Right atrium auricular region (tissue), 2 donors: ENCODE measurements at regions not wholly inside any gene's neighbourhood (a gene's known extent, or its start where the extent isn't known, plus 50 kb on each side); places are given as distances from the start of the nearest gene placed in this dataset.

Experiments
- DNase-seq: peaks from one replicate; pipeline ENCODE4 v3.0.0-alpha.2; 2019; ENCODE audit warnings: low spot score
- H3K27ac ChIP-seq, 2 donors: fragments of 200-600 bp; sonication (generic); 1 replicate in 1 of 2; 2 replicates in 1 of 2; pipeline ENCODE4 v1.5.1; 2016 to 2019
- H3K27me3 ChIP-seq, 2 donors: fragments of 200-600 bp; sonication (generic); one replicate each; pipeline versions ENCODE4 v1.5.1 to v1.6.0; 2017 to 2019
- H3K36me3 ChIP-seq: fragments of 200-600 bp; sonication (generic); one replicate; pipeline ENCODE4 v1.5.1; 2016
- H3K4me1 ChIP-seq, 2 donors: fragments of 200-600 bp; sonication (generic); one replicate each; pipeline versions ENCODE4 v1.5.1 to v1.6.0; 2017 to 2019
- H3K4me3 ChIP-seq, 2 donors: fragments of 200-600 bp; sonication (generic); 1 replicate in 1 of 2; 2 replicates in 1 of 2; pipeline ENCODE4 v1.5.1; 2017 to 2019; ENCODE audit warnings: mild to moderate bottlenecking in 1 of 2, moderate library complexity in 1 of 2
- H3K9me3 ChIP-seq, 2 donors: fragments of 200-600 bp; sonication (generic); one replicate each; pipeline ENCODE4 v1.5.1; 2019
- TF ChIP-seq, protein P1 (sequence below), 2 donors: fragments of 200-600 bp; sonication (generic); IDR thresholded peaks; one replicate each; pipeline ENCODE4 v1.5.1; 2019; ENCODE audit warnings: antibody characterized with exemption in 2 of 2

DNA sequence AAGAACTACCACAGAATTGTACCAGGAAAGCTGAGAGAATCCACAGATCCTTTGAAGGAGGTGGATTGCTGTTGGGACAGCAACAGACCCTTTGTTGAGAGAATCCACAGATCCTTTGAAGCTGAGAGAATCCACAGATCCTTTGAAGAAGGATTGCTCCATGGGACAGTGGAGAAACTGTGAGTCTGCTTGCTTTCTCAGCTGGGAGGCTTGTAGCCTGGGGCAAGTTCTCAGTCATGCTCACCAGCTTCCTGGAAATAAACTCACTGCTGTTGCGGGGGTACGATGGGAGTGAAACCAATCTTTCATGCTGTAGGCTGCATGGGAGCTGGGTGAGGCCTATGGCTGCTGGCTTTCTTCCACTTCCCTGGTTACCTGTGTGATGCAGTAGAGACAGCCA is 106.3 kb downstream of the C7orf25 start:
- no peaks in the 10 kb centered on the region for H3K4me1 ChIP-seq
- no peaks in the 10 kb centered on the region for H3K36me3 ChIP-seq
- TF ChIP-seq, protein P1, sequence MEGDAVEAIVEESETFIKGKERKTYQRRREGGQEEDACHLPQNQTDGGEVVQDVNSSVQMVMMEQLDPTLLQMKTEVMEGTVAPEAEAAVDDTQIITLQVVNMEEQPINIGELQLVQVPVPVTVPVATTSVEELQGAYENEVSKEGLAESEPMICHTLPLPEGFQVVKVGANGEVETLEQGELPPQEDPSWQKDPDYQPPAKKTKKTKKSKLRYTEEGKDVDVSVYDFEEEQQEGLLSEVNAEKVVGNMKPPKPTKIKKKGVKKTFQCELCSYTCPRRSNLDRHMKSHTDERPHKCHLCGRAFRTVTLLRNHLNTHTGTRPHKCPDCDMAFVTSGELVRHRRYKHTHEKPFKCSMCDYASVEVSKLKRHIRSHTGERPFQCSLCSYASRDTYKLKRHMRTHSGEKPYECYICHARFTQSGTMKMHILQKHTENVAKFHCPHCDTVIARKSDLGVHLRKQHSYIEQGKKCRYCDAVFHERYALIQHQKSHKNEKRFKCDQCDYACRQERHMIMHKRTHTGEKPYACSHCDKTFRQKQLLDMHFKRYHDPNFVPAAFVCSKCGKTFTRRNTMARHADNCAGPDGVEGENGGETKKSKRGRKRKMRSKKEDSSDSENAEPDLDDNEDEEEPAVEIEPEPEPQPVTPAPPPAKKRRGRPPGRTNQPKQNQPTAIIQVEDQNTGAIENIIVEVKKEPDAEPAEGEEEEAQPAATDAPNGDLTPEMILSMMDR (IDR thresholded peaks at IDR 0.05) = no peak
- H3K27me3 ChIP-seq = no peaks in the 10 kb centered on the region
- H3K4me3 ChIP-seq = no peak overlapping the region
- no peak for DNase-seq
- H3K9me3 ChIP-seq = peaks cover 0 to 27% of the 10 kb centered on the region in 2 donors
- H3K27ac ChIP-seq = no peak overlapping the region

DNA sequence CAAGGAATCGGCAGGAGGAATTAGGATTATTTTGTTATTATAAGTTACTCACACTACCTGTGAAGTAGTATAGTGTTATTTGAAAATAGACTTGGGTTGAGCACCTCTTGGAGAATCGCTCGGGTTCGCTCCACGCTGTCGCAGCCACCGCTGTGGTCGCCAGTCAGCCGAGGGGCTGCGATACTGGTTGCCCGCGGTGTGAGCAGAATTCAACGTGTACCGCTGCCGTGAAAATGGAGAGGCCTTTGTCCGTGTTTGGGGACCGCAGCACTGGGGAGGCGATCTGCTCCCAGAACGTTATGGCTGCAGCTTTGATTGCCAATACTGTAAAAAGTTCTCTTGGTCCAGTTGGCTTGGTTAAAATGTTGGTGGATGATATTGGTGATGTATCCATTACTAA is 117.2 kb downstream of the C7orf25 start:
- H3K27me3 ChIP-seq = no peaks in the 10 kb centered on the region
- H3K36me3 ChIP-seq = no peaks in the 10 kb centered on the region
- H3K4me3 ChIP-seq = no peak overlapping the region
- no peak for DNase-seq
- H3K27ac ChIP-seq = no peak overlapping the region
- TF ChIP-seq, protein P1 (IDR thresholded peaks at IDR 0.05) = no peak
- H3K4me1 ChIP-seq = no peaks in the 10 kb centered on the region
- H3K9me3 ChIP-seq = no peaks in the 10 kb centered on the region

DNA sequence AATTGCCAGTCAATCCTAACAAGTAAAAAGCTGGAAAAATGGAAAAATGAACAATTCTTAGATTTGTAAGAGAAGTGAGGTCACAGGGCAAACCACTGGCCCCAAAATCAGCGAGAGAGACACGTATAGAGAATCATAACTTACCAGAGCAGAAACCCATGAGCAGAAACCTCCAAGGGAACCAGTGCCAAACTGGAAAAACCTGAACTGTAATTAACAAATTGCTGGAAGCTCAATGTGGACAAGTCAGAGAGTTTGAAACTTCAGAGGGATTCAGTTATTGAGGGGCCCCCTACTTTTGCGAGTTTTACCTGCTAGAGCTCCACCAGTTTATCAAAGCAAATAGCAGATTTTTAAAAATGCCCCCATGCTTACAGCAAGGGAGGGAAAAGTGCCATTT is 119.0 kb downstream of the C7orf25 start:
- no peaks in the 10 kb centered on the region for H3K36me3 ChIP-seq
- H3K4me3 ChIP-seq = no peak overlapping the region
- no peaks in the 10 kb centered on the region for H3K27me3 ChIP-seq
- no peaks in the 10 kb centered on the region for H3K9me3 ChIP-seq
- no peaks in the 10 kb centered on the region for H3K4me1 ChIP-seq
- no peak for DNase-seq
- no peak overlapping the region for H3K27ac ChIP-seq
- TF ChIP-seq, protein P1 (IDR thresholded peaks at IDR 0.05) = no peak

DNA sequence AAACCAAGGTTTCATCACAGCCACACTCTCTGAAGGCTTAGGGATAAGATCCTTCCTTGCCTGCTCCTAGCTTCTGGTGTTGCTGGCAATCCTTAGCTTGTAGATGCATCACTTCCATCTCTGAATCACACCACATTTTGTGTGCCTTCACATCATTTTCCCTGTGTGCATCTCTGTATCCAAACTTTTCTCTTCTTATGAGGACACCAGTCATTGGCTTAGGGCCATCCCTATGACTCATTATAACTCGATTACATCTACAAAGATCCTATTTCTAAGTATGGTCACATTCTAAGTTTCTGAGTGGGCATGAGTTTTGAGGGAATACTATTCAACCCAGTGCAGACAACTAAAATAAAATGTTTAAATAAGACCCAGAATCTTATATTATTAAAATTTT is 121.7 kb downstream of the C7orf25 start:
- Histone ChIP-seq H3K9me3 (no peaks in the 10 kb centered on the region), H3K36me3 (no peaks in the 10 kb centered on the region), H3K27ac (no peak overlapping the region), H3K27me3 (no peaks in the 10 kb centered on the region), H3K4me1 (no peaks in the 10 kb centered on the region), H3K4me3 (no peak overlapping the region)
- DNase-seq = no peak
- TF ChIP-seq, protein P1 (IDR thresholded peaks at IDR 0.05) = no peak

DNA sequence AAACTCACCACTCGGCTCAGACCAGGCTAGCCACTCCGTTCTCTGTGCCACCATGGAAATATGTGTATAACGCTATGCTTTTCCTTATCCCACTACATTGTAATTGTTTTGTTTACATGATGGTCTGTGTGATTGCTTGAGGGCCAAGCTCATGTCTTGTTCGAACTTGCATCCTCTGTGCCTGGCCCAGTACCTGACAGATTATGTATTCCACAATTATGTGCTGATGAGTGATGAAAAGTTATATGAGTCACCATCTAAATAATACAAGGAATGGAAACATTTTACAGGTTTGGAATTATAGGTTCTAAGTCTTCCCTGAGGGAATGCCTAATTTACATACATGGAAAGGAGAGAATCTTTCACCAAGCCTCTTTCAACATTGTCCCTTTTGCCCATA is 137.4 kb downstream of the C7orf25 start:
- no peak for DNase-seq
- Histone ChIP-seq H3K27me3 (no peaks in the 10 kb centered on the region), H3K36me3 (no peaks in the 10 kb centered on the region), H3K9me3 (peaks cover 0 to 18% of the 10 kb centered on the region in 2 donors), H3K27ac (no peak overlapping the region), H3K4me3 (no peak overlapping the region), H3K4me1 (no peaks in the 10 kb centered on the region)
- TF ChIP-seq, protein P1 (IDR thresholded peaks at IDR 0.05) = no peak

DNA sequence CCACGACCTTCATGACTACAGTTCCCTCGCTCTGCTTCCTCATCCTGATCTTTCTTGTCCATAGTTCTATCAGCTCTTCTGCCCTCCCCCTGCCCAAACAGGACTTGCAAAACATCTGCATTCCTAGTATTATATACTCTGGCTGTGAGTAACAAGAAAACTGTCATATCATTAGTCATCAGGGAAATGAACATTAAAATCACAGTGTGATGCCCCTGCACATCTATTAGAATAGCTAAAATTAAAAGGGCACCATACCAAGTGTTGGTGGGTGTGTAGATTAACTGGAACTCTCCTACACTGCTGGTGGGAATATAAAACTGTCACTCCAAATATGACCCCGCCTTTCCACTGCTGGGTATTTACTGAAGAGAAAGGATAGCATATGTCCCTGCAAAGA is 141.8 kb downstream of the C7orf25 start:
- no peak overlapping the region for H3K4me3 ChIP-seq
- no peaks in the 10 kb centered on the region for H3K27me3 ChIP-seq
- DNase-seq = no peak
- TF ChIP-seq, protein P1 (IDR thresholded peaks at IDR 0.05) = no peak
- H3K36me3 ChIP-seq = no peaks in the 10 kb centered on the region
- H3K9me3 ChIP-seq = no peaks in the 10 kb centered on the region
- H3K27ac ChIP-seq = no peak overlapping the region
- H3K4me1 ChIP-seq = no peaks in the 10 kb centered on the region
